Inferior parietal cortex (tissue), 1 donor: ENCODE measurements at regions not wholly inside any gene's neighbourhood (a gene's known extent, or its start where the extent isn't known, plus 50 kb on each side); places are given as distances from the start of the nearest gene placed in this dataset.
A peak's percentile ranks its signal among the peaks of the same experiment; 100 is the strongest.
"Not testable (repeated sequence)": the region's sequence is repeated elsewhere in the genome, so short reads cannot be mapped to it uniquely, and the experiment has no call there.

Experiments
- DNase-seq: peaks from one replicate; pipeline ENCODE4 v3.0.0-alpha.2; 2016; ENCODE audit errors: extremely low spot score

- DNase-seq: no peak
Observed at GRCh38 chrX:46168254-46168653, 377.0 kb downstream of the ZNF674 start.

GRCh38 chrX:46165866-46166265 lies 379.4 kb downstream of the ZNF674 start:
- DNase-seq: no peak

GRCh38 chrX:46165411-46165810 lies 379.8 kb downstream of the ZNF674 start:
- no peak for DNase-seq

- DNase-seq: no peak
Observed at GRCh38 chrX:46152756-46153155, 392.5 kb downstream of the ZNF674 start.

- not testable (repeated sequence) for DNase-seq
Observed at GRCh38 chrX:46151332-46151731, 393.9 kb downstream of the ZNF674 start.

GRCh38 chrX:46144566-46144965 lies 400.7 kb downstream of the ZNF674 start:
- no peak for DNase-seq

- no peak for DNase-seq
Observed at GRCh38 chrX:46140272-46140671, 404.9 kb downstream of the ZNF674 start.

GRCh38 chrX:46130247-46130646 lies 415.0 kb downstream of the ZNF674 start:
- DNase-seq: no peak

GRCh38 chrX:46125111-46125510 lies 420.1 kb downstream of the ZNF674 start:
- DNase-seq: no peak

GRCh38 chrX:46117234-46117633 lies 428.0 kb downstream of the ZNF674 start:
- no peak for DNase-seq

- DNase-seq: not testable (repeated sequence)
Observed at GRCh38 chrX:46087310-46087709, 457.9 kb downstream of the ZNF674 start.

- not testable (repeated sequence) for DNase-seq
Observed at GRCh38 chrX:46080121-46080520, 465.1 kb downstream of the ZNF674 start.

- DNase-seq: no peak
Observed at GRCh38 chrX:46072791-46073190, 472.4 kb downstream of the ZNF674 start.

- DNase-seq: no peak
Observed at GRCh38 chrX:46072372-46072771, 472.8 kb downstream of the ZNF674 start.

GRCh38 chrX:46070421-46070820 lies 474.8 kb downstream of the ZNF674 start:
- no peak for DNase-seq

GRCh38 chrX:46059316-46059715 lies 485.9 kb downstream of the ZNF674 start:
- no peak for DNase-seq

- no peak for DNase-seq
Observed at GRCh38 chrX:46044486-46044885, 500.7 kb downstream of the ZNF674 start.

- DNase-seq: no peak
Observed at GRCh38 chrX:46040001-46040400, 505.2 kb downstream of the ZNF674 start.

- no peak for DNase-seq
Observed at GRCh38 chrX:46039526-46039925, 505.7 kb downstream of the ZNF674 start.

GRCh38 chrX:46036508-46036907 lies 508.7 kb downstream of the ZNF674 start:
- DNase-seq: no peak

- peak; percentile 4 for DNase-seq
Observed at GRCh38 chrX:46034868-46035267, 510.4 kb downstream of the ZNF674 start.

GRCh38 chrX:46029777-46030176 lies 515.4 kb downstream of the ZNF674 start:
- no peak for DNase-seq

GRCh38 chrX:46016296-46016695 lies 528.9 kb downstream of the ZNF674 start:
- no peak for DNase-seq

GRCh38 chrX:46015653-46016052 lies 529.6 kb downstream of the ZNF674 start:
- DNase-seq: no peak
